ENCODE measurements at regions not wholly inside any gene's neighbourhood (a gene's known extent, or its start where the extent isn't known, plus 50 kb on each side); places are given as distances from the start of the nearest gene placed in this dataset.
A peak's percentile ranks its signal among the peaks of the same experiment; 100 is the strongest.

GRCh38 chr12:124422570-124423523 lies 128.0 kb downstream of the RFLNA start:
- in situ Hi-C loops (cut with HindIII; ENCODE audit: low pct_unique_long_range_greater_than_20kb, low sequenced_read_pairs) (no loop called here), intact Hi-C loops (cut with micrococcal nuclease; ENCODE audit: unreplicated experiment) (no loop called here)
- Histone ChIP-seq H3K4me3 (ENCODE audit: low read depth in 2 of 2, low read length in 2 of 2) (no peak overlapping the region), H3K9me3 (ENCODE audit: control insufficient read depth, insufficient read depth, low read depth, low read length) (no peaks in the 10 kb centered on the region), H3K4me1 (ENCODE audit: control insufficient read depth, insufficient read depth, low read length) (peaks cover 18% of the 10 kb centered on the region), H3K27me3 (ENCODE audit: control insufficient read depth, insufficient read depth, low read length) (no peaks in the 10 kb centered on the region), H3K27ac (ENCODE audit: low read length) (peak overlapping the region; percentile 48), H3K36me3 (ENCODE audit: control insufficient read depth, insufficient read depth, low read length) (peaks cover 14% of the 10 kb centered on the region; the same call in 1 of the 2 replicates)
- ChIA-PET CTCF (no interaction called here), POLR2A (no interaction called here)
- TF ChIP-seq REST (IDR thresholded peaks at IDR 0.05; ENCODE audit: insufficient read depth in 1 of 2, low read depth in 2 of 2, low read length in 1 of 2): no peak
- no peak for TF ChIP-seq POLR2AphosphoS5 (IDR thresholded peaks at IDR 0.05; ENCODE audit: low read depth, low read length)
- no peak for TF ChIP-seq SIN3A (IDR thresholded peaks at IDR 0.05; ENCODE audit: borderline replicate concordance, insufficient read depth, low read depth, low read length)
- no peak for TF ChIP-seq TCF7L2 (IDR thresholded peaks at IDR 0.05; ENCODE audit: low read depth, low read length)
- TF ChIP-seq CTCF (IDR thresholded peaks at IDR 0.05): no peak
- no TSS peak for BruUV-seq (replicated peaks)
- DNase-seq (ENCODE audit: low read depth, low spot score) (no peak), ATAC-seq (peak; percentile 68)

GRCh38 chr12:124422142-124422569 lies 127.3 kb downstream of the RFLNA start:
- Histone ChIP-seq H3K27ac (ENCODE audit: low read length) (no peak overlapping the region), H3K4me1 (ENCODE audit: control insufficient read depth, insufficient read depth, low read length) (peaks cover 18% of the 10 kb centered on the region), H3K4me3 (ENCODE audit: low read depth in 2 of 2, low read length in 2 of 2) (no peak overlapping the region), H3K36me3 (ENCODE audit: control insufficient read depth, insufficient read depth, low read length) (peaks cover 14% of the 10 kb centered on the region; the same call in 1 of the 2 replicates), H3K9me3 (ENCODE audit: control insufficient read depth, insufficient read depth, low read depth, low read length) (no peaks in the 10 kb centered on the region), H3K27me3 (ENCODE audit: control insufficient read depth, insufficient read depth, low read length) (no peaks in the 10 kb centered on the region)
- ChIA-PET CTCF (no interaction called here), POLR2A (no interaction called here)
- BruUV-seq (replicated peaks): no TSS peak
- ATAC-seq (no peak), DNase-seq (ENCODE audit: low read depth, low spot score) (no peak)
- intact Hi-C loops (cut with micrococcal nuclease; ENCODE audit: unreplicated experiment) (no loop called here), in situ Hi-C loops (cut with HindIII; ENCODE audit: low pct_unique_long_range_greater_than_20kb, low sequenced_read_pairs) (no loop called here)
- TF ChIP-seq SIN3A (IDR thresholded peaks at IDR 0.05; ENCODE audit: borderline replicate concordance, insufficient read depth, low read depth, low read length) (no peak), REST (IDR thresholded peaks at IDR 0.05; ENCODE audit: insufficient read depth in 1 of 2, low read depth in 2 of 2, low read length in 1 of 2) (no peak), TCF7L2 (IDR thresholded peaks at IDR 0.05; ENCODE audit: low read depth, low read length) (no peak), POLR2AphosphoS5 (IDR thresholded peaks at IDR 0.05; ENCODE audit: low read depth, low read length) (no peak), CTCF (IDR thresholded peaks at IDR 0.05) (no peak)

Data from Panc1 (cell line).